GM12878 (cell line): ENCODE measurements at regions not wholly inside any gene's neighbourhood (a gene's known extent, or its start where the extent isn't known, plus 50 kb on each side); places are given as distances from the start of the nearest gene placed in this dataset.

Source experiments
- JUNB ChIP-seq: IDR thresholded peaks from 2 replicates; pipeline ENCODE4 v1.6.1; 2016; ENCODE audit warnings: antibody characterized with exemption, mild to moderate bottlenecking
- POLR2A ChIP-seq: IDR thresholded peaks from 2 replicates; pipeline ENCODE4 v1.6.1; 2011; ENCODE audit warnings: low read depth, mild to moderate bottlenecking, low read length
- SMAD1 ChIP-seq: fragments of 450-650 bp; IDR thresholded peaks from 2 replicates; pipeline ENCODE4 v1.6.1; 2018; ENCODE audit warnings: mild to moderate bottlenecking, low read depth; ENCODE audit not compliant: partially characterized antibody
- TF ChIP-seq, protein P1 (sequence below): IDR thresholded peaks from 2 replicates; pipeline ENCODE4 v1.6.1; 2012; ENCODE audit warnings: low read length, inconsistent platforms
- TF ChIP-seq, protein P2 (sequence below), 3 experiments: IDR thresholded peaks in 2 of 3; conservative IDR thresholded peaks in 1 of 3; 2 replicates each; pipeline ENCODE4 v1.5.1; 2011; ENCODE audit warnings: low read depth in 3 of 3, low read length in 3 of 3, mild to moderate bottlenecking in 3 of 3, control low read depth in 2 of 3, moderate library complexity in 2 of 3, inconsistent platforms in 1 of 3, mixed read lengths in 1 of 3; ENCODE audit not compliant: control insufficient read depth in 2 of 3, insufficient read depth in 1 of 3; ENCODE audit errors: extremely low read depth in 1 of 3

DNA sequence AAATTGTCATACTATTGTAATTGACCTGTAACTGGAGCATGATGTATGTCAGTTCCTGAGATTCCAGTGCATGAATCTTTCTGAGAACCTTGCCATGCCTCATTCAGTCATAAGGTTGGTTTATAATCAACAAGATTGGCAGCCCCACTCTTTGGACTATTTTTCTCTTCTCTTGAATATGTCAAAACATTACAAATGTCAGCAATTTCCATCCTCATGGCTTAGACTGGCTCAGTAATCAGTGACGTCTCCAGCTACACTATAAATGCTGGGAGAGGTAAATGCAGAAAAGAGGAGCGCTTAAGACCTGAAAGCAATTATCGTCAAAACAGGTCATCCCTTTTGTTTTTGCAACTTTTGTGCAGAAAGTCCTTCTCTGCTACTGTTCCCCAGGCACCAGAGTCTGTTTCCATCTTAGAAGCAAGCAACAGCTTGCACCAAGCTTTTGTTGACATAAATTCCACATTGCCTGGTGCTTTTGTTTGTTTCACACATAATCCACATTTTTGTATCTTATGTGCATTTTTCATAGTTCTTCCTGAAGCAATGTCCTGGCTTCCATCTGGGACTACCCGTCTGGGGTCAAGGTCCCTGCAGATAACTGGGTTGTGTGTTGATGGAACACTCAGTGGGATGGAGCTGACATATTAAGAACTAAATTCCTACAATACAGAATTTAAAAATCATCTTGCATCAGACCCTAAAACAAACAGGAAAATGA is 149.8 kb downstream of the OSR1 start:
- TF ChIP-seq POLR2A = no peak
- TF ChIP-seq SMAD1 = no peak
- no peak for TF ChIP-seq JUNB
- TF ChIP-seq, protein P1, sequence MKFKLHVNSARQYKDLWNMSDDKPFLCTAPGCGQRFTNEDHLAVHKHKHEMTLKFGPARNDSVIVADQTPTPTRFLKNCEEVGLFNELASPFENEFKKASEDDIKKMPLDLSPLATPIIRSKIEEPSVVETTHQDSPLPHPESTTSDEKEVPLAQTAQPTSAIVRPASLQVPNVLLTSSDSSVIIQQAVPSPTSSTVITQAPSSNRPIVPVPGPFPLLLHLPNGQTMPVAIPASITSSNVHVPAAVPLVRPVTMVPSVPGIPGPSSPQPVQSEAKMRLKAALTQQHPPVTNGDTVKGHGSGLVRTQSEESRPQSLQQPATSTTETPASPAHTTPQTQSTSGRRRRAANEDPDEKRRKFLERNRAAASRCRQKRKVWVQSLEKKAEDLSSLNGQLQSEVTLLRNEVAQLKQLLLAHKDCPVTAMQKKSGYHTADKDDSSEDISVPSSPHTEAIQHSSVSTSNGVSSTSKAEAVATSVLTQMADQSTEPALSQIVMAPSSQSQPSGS = no peak
- TF ChIP-seq, protein P2, sequence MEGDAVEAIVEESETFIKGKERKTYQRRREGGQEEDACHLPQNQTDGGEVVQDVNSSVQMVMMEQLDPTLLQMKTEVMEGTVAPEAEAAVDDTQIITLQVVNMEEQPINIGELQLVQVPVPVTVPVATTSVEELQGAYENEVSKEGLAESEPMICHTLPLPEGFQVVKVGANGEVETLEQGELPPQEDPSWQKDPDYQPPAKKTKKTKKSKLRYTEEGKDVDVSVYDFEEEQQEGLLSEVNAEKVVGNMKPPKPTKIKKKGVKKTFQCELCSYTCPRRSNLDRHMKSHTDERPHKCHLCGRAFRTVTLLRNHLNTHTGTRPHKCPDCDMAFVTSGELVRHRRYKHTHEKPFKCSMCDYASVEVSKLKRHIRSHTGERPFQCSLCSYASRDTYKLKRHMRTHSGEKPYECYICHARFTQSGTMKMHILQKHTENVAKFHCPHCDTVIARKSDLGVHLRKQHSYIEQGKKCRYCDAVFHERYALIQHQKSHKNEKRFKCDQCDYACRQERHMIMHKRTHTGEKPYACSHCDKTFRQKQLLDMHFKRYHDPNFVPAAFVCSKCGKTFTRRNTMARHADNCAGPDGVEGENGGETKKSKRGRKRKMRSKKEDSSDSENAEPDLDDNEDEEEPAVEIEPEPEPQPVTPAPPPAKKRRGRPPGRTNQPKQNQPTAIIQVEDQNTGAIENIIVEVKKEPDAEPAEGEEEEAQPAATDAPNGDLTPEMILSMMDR (IDR thresholded peaks at IDR 0.05 in 2 of 3, conservative IDR thresholded peaks at IDR 0.05 in 1 of 3; ENCODE audit: control insufficient read depth in 2 of 3, extremely low read depth in 1 of 3, insufficient read depth in 1 of 3, low read depth in 3 of 3, low read length in 3 of 3) = no peak
